Panc1 (cell line): ENCODE measurements at regions not wholly inside any gene's neighbourhood (a gene's known extent, or its start where the extent isn't known, plus 50 kb on each side); places are given as distances from the start of the nearest gene placed in this dataset.

Experiments used
- CTCF ChIP-seq: fragments of 450-650 bp; IDR thresholded peaks from 2 replicates; pipeline ENCODE4 v1.5.1; 2017; ENCODE audit warnings: mild to moderate bottlenecking
- POLR2AphosphoS5 ChIP-seq: IDR thresholded peaks from 2 replicates; pipeline ENCODE4 v1.6.1; 2012; ENCODE audit warnings: mild to moderate bottlenecking, low read depth, low read length, moderate library complexity
- REST ChIP-seq, 2 experiments: IDR thresholded peaks; 2 replicates each; pipeline ENCODE4 v1.6.1; 2011 to 2012; ENCODE audit warnings: low read depth in 2 of 2, control low read depth in 1 of 2, low read length in 1 of 2, mild to moderate bottlenecking in 1 of 2, moderate library complexity in 1 of 2; ENCODE audit not compliant: insufficient read depth in 1 of 2
- SIN3A ChIP-seq: IDR thresholded peaks from 2 replicates; pipeline ENCODE4 v1.6.1; 2012; ENCODE audit warnings: low read depth, mild to moderate bottlenecking, low read length, moderate library complexity, borderline replicate concordance; ENCODE audit not compliant: insufficient read depth

DNA sequence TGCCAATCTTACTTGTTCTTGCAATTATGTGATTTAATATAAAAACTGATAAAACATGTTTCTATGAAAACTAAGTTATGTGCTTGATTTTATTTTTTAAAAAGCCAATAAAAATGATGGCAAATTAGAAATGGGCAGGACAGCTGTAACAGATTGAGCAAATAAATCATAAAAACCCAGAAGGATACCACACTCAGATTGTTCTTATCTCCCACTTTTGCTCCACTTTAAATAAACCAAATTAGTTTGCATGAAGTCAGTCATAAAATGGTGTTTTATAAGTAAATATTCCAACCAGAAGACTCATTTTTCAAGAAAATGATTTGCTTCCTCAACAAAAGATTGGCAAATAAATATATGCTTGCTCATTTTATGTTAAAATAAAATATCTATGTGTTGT is 307.9 kb upstream of the G2E3 start:
- no peak for TF ChIP-seq CTCF
- no peak for TF ChIP-seq POLR2AphosphoS5
- TF ChIP-seq REST (IDR thresholded peaks at IDR 0.05; ENCODE audit: insufficient read depth in 1 of 2, low read depth in 2 of 2, low read length in 1 of 2) = no peak
- TF ChIP-seq SIN3A = no peak
